H1 (cell line): ENCODE measurements at regions not wholly inside any gene's neighbourhood (a gene's known extent, or its start where the extent isn't known, plus 50 kb on each side); places are given as distances from the start of the nearest gene placed in this dataset.

Experiments used
- CTCF ChIA-PET: fragments of 300-600 bp; sonication (Branson Sonifier 250); formaldehyde crosslinking; loops from one replicate; lab custom pipeline; 2021; ENCODE audit not compliant: partially characterized antibody; lab: Charles Lee
- POLR2A ChIA-PET: fragments of 300-600 bp; sonication (Branson Sonifier 250); formaldehyde crosslinking; loops from one replicate; lab custom pipeline; 2021; ENCODE audit warnings: inconsistent platforms; ENCODE audit not compliant: partially characterized antibody; lab: Charles Lee
- DNase-seq, 2 experiments: peaks; one replicate each; pipeline versions ENCODE4 v3.0.0 to v3.0.0-alpha.2; 2010 to 2022; ENCODE audit warnings: low spot score in 2 of 2, low read depth in 1 of 2, mixed read lengths in 1 of 2
- FAIRE-seq: peaks from 2 replicates; lab custom pipeline; 2011; peaks lifted over from hg19 to GRCh38; lab: Jason Lieb, UNC
- H2AFZ ChIP-seq: 2 replicates; pipeline ENCODE4 v1.8.1; 2012; ENCODE audit warnings: low read length, inconsistent platforms
- H2AK5ac ChIP-seq: 2 replicates; pipeline ENCODE4 v1.6.1; 2013; ENCODE audit warnings: low read depth, low read length
- H2BK120ac ChIP-seq: replicated peaks from 2 replicates; pipeline ENCODE3; 2013; ENCODE audit warnings: low read depth, low read length, inconsistent platforms
- H2BK12ac ChIP-seq: 2 replicates; pipeline ENCODE4 v1.6.1; 2013; ENCODE audit warnings: low read depth, low read length
- H2BK15ac ChIP-seq: 2 replicates; pipeline ENCODE4 v1.6.1; 2013; ENCODE audit warnings: low read length
- H2BK20ac ChIP-seq: 2 replicates; pipeline ENCODE4 v1.6.1; 2013; ENCODE audit warnings: low read length
- H2BK5ac ChIP-seq: 2 replicates; pipeline ENCODE4 v1.6.1; 2013; ENCODE audit warnings: low read depth, low read length
- H3K14ac ChIP-seq: 2 replicates; pipeline ENCODE4 v1.6.1; 2013; ENCODE audit warnings: inconsistent platforms; ENCODE audit not compliant: insufficient read length
- H3K18ac ChIP-seq: 2 replicates; pipeline ENCODE4 v1.6.1; 2013; ENCODE audit warnings: low read length; ENCODE audit errors: extremely low read depth
- H3K23ac ChIP-seq: 2 replicates; pipeline ENCODE4 v1.6.1; 2013; ENCODE audit warnings: inconsistent platforms; ENCODE audit not compliant: insufficient read length
- H3K23me2 ChIP-seq: 2 replicates; pipeline ENCODE4 v1.6.1; 2013; ENCODE audit warnings: low read depth, low read length
- H3K27ac ChIP-seq: 2 replicates; pipeline ENCODE4 v1.6.1; 2011; ENCODE audit warnings: low read depth, low read length, inconsistent platforms
- H3K27me3 ChIP-seq, 4 experiments: replicated peaks in 1 of 4; 1 replicate in 1 of 4; 2 replicates in 3 of 4; pipeline versions ENCODE4 v1.6.1 to v1.8.1; 2011 to 2013; ENCODE audit warnings: low read length in 3 of 4, mild to moderate bottlenecking in 3 of 4, inconsistent platforms in 2 of 4, mixed read lengths in 2 of 4, moderate library complexity in 1 of 4; ENCODE audit not compliant: control insufficient read depth in 3 of 4, insufficient read depth in 3 of 4; ENCODE audit errors: extremely low read depth in 1 of 4
- H3K36me3 ChIP-seq, 4 experiments: 2 replicates each; pipeline versions ENCODE4 v1.6.1 to v1.8.1; 2011 to 2013; ENCODE audit warnings: mild to moderate bottlenecking in 4 of 4, low read length in 3 of 4, moderate library complexity in 2 of 4, control low read depth in 1 of 4, inconsistent platforms in 1 of 4; ENCODE audit not compliant: insufficient read depth in 4 of 4, control insufficient read depth in 2 of 4
- H3K4ac ChIP-seq: replicated peaks from 2 replicates; pipeline ENCODE3; 2013; ENCODE audit warnings: low read length, low read depth, mixed read lengths, inconsistent platforms; ENCODE audit not compliant: insufficient read length
- H3K4me1 ChIP-seq, 4 experiments: replicated peaks in 1 of 4; 1 replicate in 1 of 4; 2 replicates in 3 of 4; pipeline versions ENCODE4 v1.6.1 to v1.8.1; 2011 to 2013; ENCODE audit warnings: low read length in 3 of 4, inconsistent platforms in 2 of 4, mixed read lengths in 1 of 4; ENCODE audit not compliant: insufficient read depth in 4 of 4, control insufficient read depth in 3 of 4
- H3K4me2 ChIP-seq, 2 experiments: 2 replicates each; pipeline versions ENCODE4 v1.6.1 to v1.8.1; 2011 to 2013; ENCODE audit warnings: low read depth in 2 of 2, low read length in 2 of 2, control low read depth in 1 of 2, inconsistent platforms in 1 of 2, mild to moderate bottlenecking in 1 of 2; ENCODE audit not compliant: insufficient read depth in 1 of 2
- H3K4me3 ChIP-seq, 4 experiments: fragments of 200-600, 300-600 bp in 1 of 4; sonication (generic), shearing (Covaris generic), sonication (Bioruptor Twin) in 1 of 4; 2 replicates each; pipeline versions ENCODE4 v1.5.1 to v1.8.1; 2011 to 2016; ENCODE audit warnings: low read length in 4 of 4, low read depth in 3 of 4, control low read depth in 2 of 4, inconsistent platforms in 2 of 4, mild to moderate bottlenecking in 2 of 4, mixed read lengths in 1 of 4, moderate library complexity in 1 of 4; ENCODE audit not compliant: insufficient read depth in 2 of 4; ENCODE audit errors: extremely low read depth in 1 of 4
- H3K56ac ChIP-seq: replicated peaks from 2 replicates; pipeline ENCODE3; 2013; ENCODE audit warnings: low read depth, mild to moderate bottlenecking, mixed read lengths, low read length, inconsistent platforms; ENCODE audit not compliant: insufficient read length
- H3K79me1 ChIP-seq: 2 replicates; pipeline ENCODE4 v1.6.1; 2013; ENCODE audit warnings: low read depth, low read length, control low read depth
- H3K79me2 ChIP-seq, 2 experiments: 2 replicates each; pipeline versions ENCODE4 v1.6.1 to v1.8.1; 2012 to 2013; ENCODE audit warnings: low read length in 2 of 2, mild to moderate bottlenecking in 2 of 2, inconsistent platforms in 1 of 2; ENCODE audit not compliant: insufficient read depth in 2 of 2, control insufficient read depth in 1 of 2
- H3K9ac ChIP-seq, 4 experiments: replicated peaks in 1 of 4; 1 replicate in 1 of 4; 2 replicates in 3 of 4; pipeline versions ENCODE4 v1.6.1 to v1.8.1; 2011 to 2013; ENCODE audit warnings: low read depth in 3 of 4, low read length in 3 of 4, control low read depth in 2 of 4, mild to moderate bottlenecking in 2 of 4, moderate library complexity in 2 of 4, inconsistent platforms in 1 of 4; ENCODE audit errors: extremely low read depth in 1 of 4
- H3K9me3 ChIP-seq, 2 experiments: 2 replicates each; pipeline versions ENCODE4 v1.6.1 to v1.8.1; 2012 to 2013; ENCODE audit warnings: mild to moderate bottlenecking in 2 of 2, moderate library complexity in 2 of 2, control low read depth in 1 of 2, inconsistent platforms in 1 of 2, low read depth in 1 of 2, low read length in 1 of 2, mixed read lengths in 1 of 2; ENCODE audit not compliant: insufficient read depth in 2 of 2
- H4K20me1 ChIP-seq, 2 experiments: replicated peaks in 1 of 2; 2 replicates each; pipeline versions ENCODE3 to v1.8.1; 2011 to 2013; ENCODE audit warnings: inconsistent platforms in 2 of 2, low read length in 2 of 2, mild to moderate bottlenecking in 1 of 2; ENCODE audit not compliant: insufficient read depth in 2 of 2, control insufficient read depth in 1 of 2
- H4K5ac ChIP-seq: 2 replicates; pipeline ENCODE4 v1.6.1; 2013; ENCODE audit warnings: low read length, low read depth, mixed read lengths, inconsistent platforms; ENCODE audit not compliant: insufficient read length
- H4K8ac ChIP-seq: 2 replicates; pipeline ENCODE4 v1.8.0; 2013; ENCODE audit warnings: mild to moderate bottlenecking, moderate library complexity, low read length, inconsistent platforms; ENCODE audit not compliant: insufficient read depth; ENCODE audit errors: extremely low read depth
- H4K91ac ChIP-seq: replicated peaks from 2 replicates; pipeline ENCODE3; 2013; ENCODE audit warnings: low read length, mixed read lengths, inconsistent platforms; ENCODE audit not compliant: insufficient read length
- BRCA1 ChIP-seq: IDR thresholded peaks from 2 replicates; pipeline ENCODE4 v1.6.1; 2012; ENCODE audit warnings: low read depth, low read length, improper control_type of control experiment
- CHD2 ChIP-seq: IDR thresholded peaks from 2 replicates; pipeline ENCODE4 v1.6.1; 2012; ENCODE audit warnings: low read length, improper control_type of control experiment
- CREB1 ChIP-seq: IDR thresholded peaks from 2 replicates; pipeline ENCODE4 v1.6.1; 2012; ENCODE audit warnings: inconsistent platforms
- GABPA ChIP-seq: IDR thresholded peaks from 2 replicates; pipeline ENCODE4 v1.6.1; 2011; ENCODE audit warnings: mild to moderate bottlenecking, low read length, moderate library complexity, borderline replicate concordance; ENCODE audit not compliant: insufficient read depth
- GTF2F1 ChIP-seq: IDR thresholded peaks from 2 replicates; pipeline ENCODE4 v1.6.1; 2012; ENCODE audit warnings: low read depth, low read length, improper control_type of control experiment, borderline replicate concordance
- NRF1 ChIP-seq: IDR thresholded peaks from 2 replicates; pipeline ENCODE4 v1.6.1; 2011; ENCODE audit warnings: mild to moderate bottlenecking, low read depth, low read length, improper control_type of control experiment
- POLR2A ChIP-seq, 2 experiments: IDR thresholded peaks; 1 replicate in 1 of 2; 2 replicates in 1 of 2; pipeline ENCODE4 v1.6.1; 2011; ENCODE audit warnings: low read depth in 2 of 2, low read length in 2 of 2, mild to moderate bottlenecking in 2 of 2; ENCODE audit errors: control extremely low read depth in 1 of 2
- POLR2AphosphoS5 ChIP-seq: IDR thresholded peaks from 2 replicates; pipeline ENCODE4 v1.6.1; 2011; ENCODE audit warnings: low read depth, low read length
- RAD21 ChIP-seq, 2 experiments: IDR thresholded peaks in 1 of 2; conservative IDR thresholded peaks in 1 of 2; 2 replicates each; pipeline ENCODE4 v1.6.1; 2011; ENCODE audit warnings: low read depth in 2 of 2, low read length in 2 of 2, improper control_type of control experiment in 1 of 2, inconsistent platforms in 1 of 2, mild to moderate bottlenecking in 1 of 2, moderate library complexity in 1 of 2
- SP4 ChIP-seq: IDR thresholded peaks from 2 replicates; pipeline ENCODE4 v1.6.1; 2012; ENCODE audit warnings: low read length, inconsistent platforms
- ZNF274 ChIP-seq: IDR thresholded peaks from 2 replicates; pipeline ENCODE4 v1.7.0; 2012; ENCODE audit warnings: low read length, borderline replicate concordance; ENCODE audit errors: extremely low read depth
- WGBS, 2 experiments: shearing (Covaris generic) in 1 of 2; methylation state at CpG; one replicate each; pipeline versions ENCODE4 v1.1.6 to v1.1.7; 2013 to 2015; ENCODE audit warnings: low lambda C conversion rate in 2 of 2, mixed read lengths in 2 of 2, inconsistent platforms in 1 of 2, low coverage in 1 of 2, missing lambda C conversion rate in 1 of 2; ENCODE audit not compliant: insufficient replicate concordance in 2 of 2, insufficient coverage in 1 of 2, insufficient read length in 1 of 2; ENCODE audit errors: extremely low coverage in 1 of 2, missing lambda C conversion rate in 1 of 2; 5-methylcytosine and 5-hydroxymethylcytosine counted together

DNA sequence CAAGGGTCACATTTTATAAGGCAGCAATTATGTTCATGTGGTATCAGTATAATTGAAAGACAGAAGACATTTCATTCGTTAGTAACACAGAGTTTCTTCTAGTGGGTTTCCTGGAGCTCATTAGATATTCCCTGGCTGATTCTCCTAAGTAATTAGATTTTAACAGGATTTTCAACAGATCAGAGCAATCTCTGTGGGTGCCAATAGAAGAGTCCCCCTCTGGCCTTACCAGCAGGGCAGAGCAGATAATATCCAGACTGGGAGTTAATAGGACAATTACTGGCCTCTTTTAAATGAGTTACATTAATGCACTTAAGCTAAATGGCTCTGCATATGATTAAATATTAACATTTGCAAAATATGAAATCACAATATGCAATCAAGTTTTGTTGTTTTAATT, 74.2 kb upstream of the FOXD3 start:
- WGBS, 2 experiments, result 80% methylated on average over 1 of the region's 1 CpG; no CpG with 5 or more reads in 1 of the 2 experiments
- no peak overlapping the region for H3K4me2 ChIP-seq
- DNase-seq (no peak), FAIRE-seq (no peak)
- ChIA-PET POLR2A (interaction anchor here (1.3 kb wide), 1 partner anchor 75 kb away, joined by 3 read pairs; the partner anchor contains the start of gene FOXD3), CTCF (interaction anchor here (0.6 kb wide), 1 partner anchor 24 kb away, joined by 3 read pairs; no protein-coding TSS in a partner anchor)
- H3K18ac ChIP-seq, result no peak overlapping the region
- H4K91ac ChIP-seq, result no peak overlapping the region
- no peaks in the 10 kb centered on the region for H3K9me3 ChIP-seq
- H3K27me3 ChIP-seq, result no peaks in the 10 kb centered on the region
- no peak overlapping the region for H3K23ac ChIP-seq
- no peak overlapping the region for H3K9ac ChIP-seq
- no peaks in the 10 kb centered on the region for H3K23me2 ChIP-seq
- H4K20me1 ChIP-seq, result no peaks in the 10 kb centered on the region
- no peak overlapping the region for H3K4me3 ChIP-seq
- no peak overlapping the region for H2BK120ac ChIP-seq
- no peaks in the 10 kb centered on the region for H3K79me2 ChIP-seq
- no peak overlapping the region for H3K4ac ChIP-seq
- H2AFZ ChIP-seq, result no peak overlapping the region
- H3K79me1 ChIP-seq, result no peaks in the 10 kb centered on the region
- H3K4me1 ChIP-seq, result peaks cover 0 to 4% (median 0%) of the 10 kb centered on the region in 4 experiments; a peak in 2 of 7 replicates
- no peaks in the 10 kb centered on the region for H3K36me3 ChIP-seq
- H2BK12ac ChIP-seq, result no peak overlapping the region
- no peak overlapping the region for H4K8ac ChIP-seq
- H3K14ac ChIP-seq, result no peak overlapping the region
- no peak overlapping the region for H2AK5ac ChIP-seq
- H2BK5ac ChIP-seq, result no peak overlapping the region
- H2BK20ac ChIP-seq, result no peak overlapping the region
- no peak overlapping the region for H3K56ac ChIP-seq
- H2BK15ac ChIP-seq, result no peak overlapping the region
- no peak overlapping the region for H4K5ac ChIP-seq
- no peak overlapping the region for H3K27ac ChIP-seq
- TF ChIP-seq BRCA1 (no peak), GTF2F1 (no peak), SP4 (no peak), RAD21 (IDR thresholded peaks at IDR 0.05 in 1 of 2, conservative IDR thresholded peaks at IDR 0.05 in 1 of 2; ENCODE audit: low read depth in 2 of 2, low read length in 2 of 2) (no peak), POLR2AphosphoS5 (no peak), POLR2A (IDR thresholded peaks at IDR 0.05; ENCODE audit: control extremely low read depth in 1 of 2, low read depth in 2 of 2, low read length in 2 of 2) (no peak), CREB1 (no peak), ZNF274 (no peak), NRF1 (no peak), GABPA (no peak), CHD2 (no peak)
